Loucy (cell line): ENCODE measurements at regions not wholly inside any gene's neighbourhood (a gene's known extent, or its start where the extent isn't known, plus 50 kb on each side); places are given as distances from the start of the nearest gene placed in this dataset.

ENCODE experiments used
- H2AFZ ChIP-seq: fragments of 200-600 bp; sonication (generic); 2 replicates; pipeline ENCODE4 v1.6.0; 2016; ENCODE audit warnings: antibody characterized with exemption, mild to moderate bottlenecking, low read length, moderate library complexity
- H3F3A ChIP-seq: fragments of 200-600 bp; 2 replicates; pipeline ENCODE4 v1.6.0; 2016; ENCODE audit warnings: antibody characterized with exemption, low read depth, mild to moderate bottlenecking
- H3K27me3 ChIP-seq: fragments of 200-600 bp; sonication (generic); 2 replicates; pipeline ENCODE4 v1.6.1; 2014; ENCODE audit warnings: low read length, mild to moderate bottlenecking; ENCODE audit not compliant: insufficient read depth, poor library complexity, severe bottlenecking
- H3K36me3 ChIP-seq: fragments of 200-600 bp; sonication (generic); 2 replicates; pipeline ENCODE4 v1.6.1; 2016; ENCODE audit warnings: low read length; ENCODE audit not compliant: insufficient read depth
- H3K4me1 ChIP-seq: fragments of 200-600 bp; sonication (generic); 2 replicates; pipeline ENCODE4 v1.5.1; 2014; ENCODE audit warnings: low read length, mild to moderate bottlenecking; ENCODE audit not compliant: insufficient read depth, poor library complexity, severe bottlenecking
- H3K4me2 ChIP-seq: fragments of 200-600 bp; sonication (generic); 2 replicates; pipeline ENCODE4 v1.6.0; 2014; ENCODE audit warnings: antibody characterized with exemption, low read length, low read depth, mild to moderate bottlenecking; ENCODE audit not compliant: poor library complexity, severe bottlenecking
- H3K4me3 ChIP-seq: fragments of 200-600 bp; sonication (generic); 2 replicates; pipeline ENCODE4 v1.5.1; 2014; ENCODE audit warnings: low read length, mild to moderate bottlenecking, mixed read lengths; ENCODE audit not compliant: poor library complexity, severe bottlenecking
- H3K79me2 ChIP-seq: fragments of 200-600 bp; sonication (generic); 2 replicates; pipeline ENCODE4 v1.6.1; 2014; ENCODE audit warnings: low read length; ENCODE audit not compliant: insufficient read depth
- H3K9ac ChIP-seq: fragments of 200-600 bp; sonication (generic); 2 replicates; pipeline ENCODE4 v1.6.0; 2014; ENCODE audit warnings: mild to moderate bottlenecking, low read depth, low read length, moderate library complexity; ENCODE audit not compliant: poor library complexity, severe bottlenecking
- H3K9me2 ChIP-seq: fragments of 200-600 bp; sonication (generic); replicated peaks from 2 replicates; pipeline ENCODE4 v1.6.1; 2016; ENCODE audit warnings: low read depth, low read length, mixed read lengths
- H3K9me3 ChIP-seq: fragments of 200-600 bp; sonication (generic); 2 replicates; pipeline ENCODE4 v1.6.1; 2014; ENCODE audit warnings: mild to moderate bottlenecking, antibody characterized with exemption, low read length, low read depth; ENCODE audit not compliant: insufficient read depth
- H4K20me1 ChIP-seq: fragments of 200-600 bp; sonication (generic); 2 replicates; pipeline ENCODE4 v1.6.0; 2014; ENCODE audit warnings: antibody characterized with exemption, low read length, mild to moderate bottlenecking; ENCODE audit not compliant: insufficient read depth, poor library complexity, severe bottlenecking
- EZH2phosphoT487 ChIP-seq: fragments of 200-600 bp; IDR thresholded peaks from 2 replicates; pipeline ENCODE4 v1.6.1; 2018; ENCODE audit warnings: antibody characterized with exemption, mild to moderate bottlenecking, moderate library complexity, borderline replicate concordance
- TF ChIP-seq, protein P1 (sequence below): fragments of 200-600 bp; sonication (generic); conservative IDR thresholded peaks from 2 replicates; pipeline ENCODE4 v1.5.1; 2014; ENCODE audit warnings: mild to moderate bottlenecking, antibody characterized with exemption, low read length

DNA sequence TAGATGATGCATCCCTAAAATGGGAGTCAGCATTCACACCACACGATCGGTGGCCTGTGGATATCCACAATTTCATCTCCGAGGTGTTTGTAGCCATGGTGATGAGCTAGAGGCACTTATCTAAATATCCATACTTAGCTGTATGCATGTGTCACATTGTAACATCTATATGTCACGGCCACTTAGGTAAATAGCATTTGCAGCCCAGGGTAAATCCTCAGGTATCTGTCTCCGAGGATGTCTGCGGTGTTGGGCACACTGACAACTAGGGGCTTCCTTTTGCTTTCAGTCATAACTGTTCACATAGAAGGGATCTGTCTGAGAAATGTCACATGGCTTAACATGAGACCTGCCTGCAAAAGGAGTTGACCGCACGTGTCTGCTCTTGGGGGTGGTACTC lies 455.2 kb upstream of the ZFHX3 start:
- Histone ChIP-seq H3K4me1 (no peaks in the 10 kb centered on the region), H2AFZ (no peak overlapping the region), H3K9me3 (no peaks in the 10 kb centered on the region), H3K9ac (no peak overlapping the region), H3K4me2 (no peak overlapping the region), H4K20me1 (no peaks in the 10 kb centered on the region), H3K9me2 (no peaks in the 10 kb centered on the region), H3F3A (no peaks in the 10 kb centered on the region), H3K4me3 (no peak overlapping the region), H3K79me2 (no peaks in the 10 kb centered on the region), H3K36me3 (no peaks in the 10 kb centered on the region), H3K27me3 (no peaks in the 10 kb centered on the region)
- TF ChIP-seq EZH2phosphoT487, result no peak
- TF ChIP-seq, protein P1, sequence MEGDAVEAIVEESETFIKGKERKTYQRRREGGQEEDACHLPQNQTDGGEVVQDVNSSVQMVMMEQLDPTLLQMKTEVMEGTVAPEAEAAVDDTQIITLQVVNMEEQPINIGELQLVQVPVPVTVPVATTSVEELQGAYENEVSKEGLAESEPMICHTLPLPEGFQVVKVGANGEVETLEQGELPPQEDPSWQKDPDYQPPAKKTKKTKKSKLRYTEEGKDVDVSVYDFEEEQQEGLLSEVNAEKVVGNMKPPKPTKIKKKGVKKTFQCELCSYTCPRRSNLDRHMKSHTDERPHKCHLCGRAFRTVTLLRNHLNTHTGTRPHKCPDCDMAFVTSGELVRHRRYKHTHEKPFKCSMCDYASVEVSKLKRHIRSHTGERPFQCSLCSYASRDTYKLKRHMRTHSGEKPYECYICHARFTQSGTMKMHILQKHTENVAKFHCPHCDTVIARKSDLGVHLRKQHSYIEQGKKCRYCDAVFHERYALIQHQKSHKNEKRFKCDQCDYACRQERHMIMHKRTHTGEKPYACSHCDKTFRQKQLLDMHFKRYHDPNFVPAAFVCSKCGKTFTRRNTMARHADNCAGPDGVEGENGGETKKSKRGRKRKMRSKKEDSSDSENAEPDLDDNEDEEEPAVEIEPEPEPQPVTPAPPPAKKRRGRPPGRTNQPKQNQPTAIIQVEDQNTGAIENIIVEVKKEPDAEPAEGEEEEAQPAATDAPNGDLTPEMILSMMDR, result no peak

DNA sequence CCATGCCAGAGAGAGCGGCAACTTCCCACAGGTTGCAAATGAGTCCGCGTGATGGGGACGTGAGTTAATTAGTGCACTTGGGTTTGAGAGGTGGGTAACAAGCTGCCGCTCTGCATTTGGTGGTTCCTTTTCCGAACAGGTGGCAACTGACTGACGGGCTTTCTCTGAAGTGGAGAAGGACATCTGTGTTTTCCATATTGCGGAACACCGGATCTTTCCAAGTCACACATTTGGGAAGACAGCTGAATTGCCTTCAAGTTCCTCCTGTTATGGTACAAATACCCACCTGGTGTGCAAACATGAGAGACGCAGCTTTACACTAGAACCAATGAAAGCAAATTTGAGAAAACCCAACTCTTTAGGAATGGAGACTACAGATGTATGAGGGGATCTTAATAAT lies 451.3 kb upstream of the ZFHX3 start:
- Histone ChIP-seq H3F3A (no peaks in the 10 kb centered on the region), H2AFZ (no peak overlapping the region)
- TF ChIP-seq, protein P1, result no peak
- no peak for TF ChIP-seq EZH2phosphoT487

DNA sequence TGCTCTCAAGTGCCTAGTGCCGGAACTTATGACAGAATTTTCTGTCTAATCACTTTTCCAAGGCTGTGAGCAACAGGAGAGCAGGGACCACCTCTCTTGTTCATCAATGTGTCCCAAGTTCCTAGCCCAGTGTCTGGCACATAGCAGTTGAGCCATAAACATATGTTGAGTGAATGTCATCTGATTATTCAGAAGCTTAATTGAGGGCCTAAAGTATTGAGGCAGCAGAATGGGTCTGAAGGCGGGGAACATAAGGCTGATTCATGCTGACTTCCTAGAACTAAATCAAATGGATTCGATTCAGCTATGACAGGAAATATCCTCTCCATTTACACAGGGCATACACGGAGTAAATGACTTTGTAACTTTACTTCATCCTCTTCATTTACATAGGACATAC lies 438.0 kb upstream of the ZFHX3 start:
- Histone ChIP-seq H3K79me2 (no peaks in the 10 kb centered on the region), H3K9me2 (no peaks in the 10 kb centered on the region), H3K9ac (no peak overlapping the region), H4K20me1 (no peaks in the 10 kb centered on the region), H3K4me1 (no peaks in the 10 kb centered on the region), H3K36me3 (no peaks in the 10 kb centered on the region), H3K4me3 (no peak overlapping the region), H3K27me3 (no peaks in the 10 kb centered on the region), H2AFZ (no peak overlapping the region), H3K9me3 (no peaks in the 10 kb centered on the region), H3F3A (no peaks in the 10 kb centered on the region), H3K4me2 (no peak overlapping the region)
- no peak for TF ChIP-seq EZH2phosphoT487
- TF ChIP-seq, protein P1, result no peak

More for the DNA sequence above, 451.3 kb upstream of the ZFHX3 start:
- Histone ChIP-seq H3K36me3 (no peaks in the 10 kb centered on the region), H3K9me3 (no peaks in the 10 kb centered on the region), H3K79me2 (no peaks in the 10 kb centered on the region), H3K9ac (no peak overlapping the region), H3K27me3 (no peaks in the 10 kb centered on the region), H3K9me2 (no peaks in the 10 kb centered on the region), H3K4me1 (no peaks in the 10 kb centered on the region), H3K4me2 (no peak overlapping the region), H4K20me1 (no peaks in the 10 kb centered on the region), H3K4me3 (no peak overlapping the region)
